ENCODE measurements at regions not wholly inside any gene's neighbourhood (a gene's known extent, or its start where the extent isn't known, plus 50 kb on each side); places are given as distances from the start of the nearest gene placed in this dataset.

- no peak for TF ChIP-seq CTCF (IDR thresholded peaks at IDR 0.05)
- no peak for TF ChIP-seq EZH2 (IDR thresholded peaks at IDR 0.05; ENCODE audit: borderline replicate concordance, insufficient read depth, low read depth, low read length, poor library complexity, severe bottlenecking)
Measured at GRCh38 chr3:18070231-18070630, 327.8 kb upstream of the TBC1D5 start.

Data from B cell (primary cell).